ENCODE measurements at regions not wholly inside any gene's neighbourhood (a gene's known extent, or its start where the extent isn't known, plus 50 kb on each side); places are given as distances from the start of the nearest gene placed in this dataset.
"Not testable (repeated sequence)": the region's sequence is repeated elsewhere in the genome, so short reads cannot be mapped to it uniquely, and the experiment has no call there.

- DNase-seq = peak; percentile 42
Measured at GRCh38 chrX:40245488-40246071, 147.8 kb upstream of the BCOR start.

- no peak for DNase-seq
Measured at GRCh38 chrX:40244980-40245379, 147.2 kb upstream of the BCOR start.

- no peak for DNase-seq
Measured at GRCh38 chrX:40243755-40244515, 146.2 kb upstream of the BCOR start.

GRCh38 chrX:40240844-40241243 lies 143.1 kb upstream of the BCOR start:
- no peak for DNase-seq

GRCh38 chrX:40237731-40238178 lies 140.0 kb upstream of the BCOR start:
- DNase-seq = no peak

GRCh38 chrX:40230646-40231045 lies 132.9 kb upstream of the BCOR start:
- no peak for DNase-seq

GRCh38 chrX:40227125-40227524 lies 129.4 kb upstream of the BCOR start:
- no peak for DNase-seq

GRCh38 chrX:40224658-40225057 lies 126.9 kb upstream of the BCOR start:
- DNase-seq = no peak

GRCh38 chrX:40222612-40223011 lies 124.9 kb upstream of the BCOR start:
- DNase-seq = not testable (repeated sequence)

GRCh38 chrX:40213092-40213491 lies 115.3 kb upstream of the BCOR start:
- DNase-seq = no peak

GRCh38 chrX:40209951-40210617 lies 112.3 kb upstream of the BCOR start:
- DNase-seq = no peak

- no peak for DNase-seq
Measured at GRCh38 chrX:40207626-40208025, 109.9 kb upstream of the BCOR start.

GRCh38 chrX:40205471-40205870 lies 107.7 kb upstream of the BCOR start:
- no peak for DNase-seq

GRCh38 chrX:40202456-40202855 lies 104.7 kb upstream of the BCOR start:
- no peak for DNase-seq

- no peak for DNase-seq
Measured at GRCh38 chrX:40201329-40201885, 103.6 kb upstream of the BCOR start.

- DNase-seq = no peak
Measured at GRCh38 chrX:40199704-40200103, 101.9 kb upstream of the BCOR start.

GRCh38 chrX:40197071-40197470 lies 99.3 kb upstream of the BCOR start:
- no peak for DNase-seq

GRCh38 chrX:40195368-40195767 lies 97.6 kb upstream of the BCOR start:
- DNase-seq = no peak

GRCh38 chrX:40192196-40192595 lies 94.4 kb upstream of the BCOR start:
- DNase-seq = no peak

GRCh38 chrX:40189637-40190036 lies 91.9 kb upstream of the BCOR start:
- DNase-seq = no peak

- no peak for DNase-seq
Measured at GRCh38 chrX:40188573-40189417, 91.0 kb upstream of the BCOR start.

- DNase-seq = no peak
Measured at GRCh38 chrX:40184968-40185367, 87.2 kb upstream of the BCOR start.

Measured in left kidney (tissue), 1 donor.